Stimulated activated CD4-positive, alpha-beta T cell treated with anti-CD3 and anti-CD28 coated beads, Interleukin-2, amount 100 ng/mL, for 48 hours (primary cell): ENCODE measurements at regions not wholly inside any gene's neighbourhood (a gene's known extent, or its start where the extent isn't known, plus 50 kb on each side); places are given as distances from the start of the nearest gene placed in this dataset.
"Not testable (repeated sequence)": the region's sequence is repeated elsewhere in the genome, so short reads cannot be mapped to it uniquely, and the experiment has no call there.

Source experiments
- DNase-seq, 2 donors: peaks; one replicate each; pipeline ENCODE4 v3.0.0-alpha.2; 2020

GRCh38 chr2:146624430-146625160 is 1220.2 kb upstream of the ACVR2A start:
- DNase-seq = no peak

- DNase-seq = no peak
These were observed 1221.1 kb upstream of the ACVR2A start for GRCh38 chr2:146623771-146624170.

- DNase-seq = no peak
These were observed 1223.2 kb upstream of the ACVR2A start for GRCh38 chr2:146621656-146622055.

GRCh38 chr2:146615778-146616177 is 1229.1 kb upstream of the ACVR2A start:
- DNase-seq = no peak

GRCh38 chr2:146608490-146608889 is 1236.3 kb upstream of the ACVR2A start:
- no peak for DNase-seq

GRCh38 chr2:146604521-146604920 is 1240.3 kb upstream of the ACVR2A start:
- no peak for DNase-seq

GRCh38 chr2:146602856-146603255 is 1242.0 kb upstream of the ACVR2A start:
- no peak for DNase-seq

GRCh38 chr2:146602383-146602782 is 1242.4 kb upstream of the ACVR2A start:
- no peak for DNase-seq

GRCh38 chr2:146598791-146599190 is 1246.0 kb upstream of the ACVR2A start:
- DNase-seq = no peak

GRCh38 chr2:146597291-146597690 is 1247.5 kb upstream of the ACVR2A start:
- no peak for DNase-seq

- DNase-seq = no peak
These were observed 1252.9 kb upstream of the ACVR2A start for GRCh38 chr2:146591908-146592307.

- no peak for DNase-seq
These were observed 1257.5 kb upstream of the ACVR2A start for GRCh38 chr2:146587291-146587713.

- DNase-seq = no peak
These were observed 1260.5 kb upstream of the ACVR2A start for GRCh38 chr2:146584316-146584715.

GRCh38 chr2:146579147-146579930 is 1265.5 kb upstream of the ACVR2A start:
- DNase-seq = no peak

GRCh38 chr2:146576339-146577111 is 1268.3 kb upstream of the ACVR2A start:
- DNase-seq = no peak

GRCh38 chr2:146572598-146572997 is 1272.2 kb upstream of the ACVR2A start:
- no peak for DNase-seq

GRCh38 chr2:146561996-146562395 is 1282.8 kb upstream of the ACVR2A start:
- no peak for DNase-seq

GRCh38 chr2:146547236-146547635 is 1297.6 kb upstream of the ACVR2A start:
- DNase-seq = no peak

GRCh38 chr2:146544701-146545100 is 1300.1 kb upstream of the ACVR2A start:
- DNase-seq = no peak

- DNase-seq = no peak
These were observed 1302.9 kb upstream of the ACVR2A start for GRCh38 chr2:146541896-146542295.

GRCh38 chr2:146540271-146540932 is 1304.4 kb upstream of the ACVR2A start:
- DNase-seq = no peak

GRCh38 chr2:146539739-146540138 is 1305.1 kb upstream of the ACVR2A start:
- not testable (repeated sequence) for DNase-seq

- no peak for DNase-seq
These were observed 1307.4 kb upstream of the ACVR2A start for GRCh38 chr2:146537477-146537876.
